HEK293 (cell line): ENCODE measurements at regions not wholly inside any gene's neighbourhood (a gene's known extent, or its start where the extent isn't known, plus 50 kb on each side); places are given as distances from the start of the nearest gene placed in this dataset.

Experiments
- CTCF ChIA-PET: fragments of 350-600 bp; formaldehyde crosslinking; extraction: SDS; loops from one replicate; lab custom pipeline; 2021; ENCODE audit warnings: antibody characterized with exemption; lab: Yijun Ruan, JAX
- POLR2A ChIA-PET: fragments of 300-600 bp; formaldehyde crosslinking; extraction: SDS; loops from one replicate; lab custom pipeline; 2020; ENCODE audit warnings: antibody characterized with exemption, inconsistent platforms; lab: Yijun Ruan, JAX
- H3K27ac ChIP-seq: fragments of 200-500 bp; sonication (Bioruptor generic); 2 replicates; pipeline ENCODE4 v1.5.1; 2014; ENCODE audit warnings: low read depth, low read length, control low read depth, inconsistent platforms; ENCODE audit errors: extremely low read depth
- H3K36me3 ChIP-seq, 2 experiments: fragments of 200-500 bp in 1 of 2; sonication (Bioruptor generic) in 1 of 2; 1 replicate in 1 of 2; 2 replicates in 1 of 2; pipeline ENCODE4 v1.5.1; 2014 to 2017; ENCODE audit warnings: inconsistent platforms in 2 of 2, low read length in 2 of 2; ENCODE audit not compliant: control insufficient read depth in 2 of 2, insufficient read depth in 1 of 2
- H3K4me1 ChIP-seq: fragments of 200-500 bp; sonication (Bioruptor generic); 2 replicates; pipeline ENCODE4 v1.5.1; 2014; ENCODE audit warnings: mild to moderate bottlenecking, low read length, inconsistent platforms; ENCODE audit not compliant: control insufficient read depth, insufficient read depth
- H3K4me3 ChIP-seq: 2 replicates; pipeline ENCODE4 v1.5.1; 2011; ENCODE audit warnings: low read depth, mild to moderate bottlenecking, control low read depth, low read length, moderate library complexity
- H3K9me3 ChIP-seq: fragments of 200-500 bp; sonication (Bioruptor generic); 2 replicates; pipeline ENCODE4 v1.5.1; 2014; ENCODE audit warnings: low read depth, low read length, inconsistent platforms; ENCODE audit not compliant: control insufficient read depth, insufficient read depth
- MEIS1 ChIP-seq: sonication (generic); formaldehyde crosslinking; IDR thresholded peaks from 2 replicates; pipeline ENCODE4 v1.8.1; 2022; ENCODE audit warnings: missing genetic modification reagents, mild to moderate bottlenecking, borderline replicate concordance
- OSR2 ChIP-seq: fragments of 450-650 bp; formaldehyde crosslinking; IDR thresholded peaks from 2 replicates; pipeline ENCODE4 v1.5.1; 2016; ENCODE audit warnings: missing biosample characterization, missing genetic modification characterization
- PRDM10 ChIP-seq: fragments of 450-650 bp; formaldehyde crosslinking; IDR thresholded peaks from 2 replicates; pipeline ENCODE4 v1.5.1; 2016; ENCODE audit warnings: missing biosample characterization, missing genetic modification characterization
- PRDM2 ChIP-seq: fragments of 450-650 bp; formaldehyde crosslinking; IDR thresholded peaks from 2 replicates; pipeline ENCODE4 v1.5.1; 2016; ENCODE audit warnings: missing biosample characterization, missing genetic modification characterization, borderline replicate concordance
- ZBTB10 ChIP-seq: fragments of 450-650 bp; formaldehyde crosslinking; IDR thresholded peaks from 2 replicates; pipeline ENCODE4 v1.5.1; 2016; ENCODE audit warnings: missing biosample characterization, missing genetic modification characterization
- ZNF114 ChIP-seq: fragments of 450-650 bp; formaldehyde crosslinking; IDR thresholded peaks from 2 replicates; pipeline ENCODE4 v1.5.0; 2017; ENCODE audit warnings: missing biosample characterization, missing genetic modification characterization
- ZNF132 ChIP-seq: fragments of 450-650 bp; formaldehyde crosslinking; IDR thresholded peaks from 2 replicates; pipeline ENCODE4 v1.5.1; 2017; ENCODE audit warnings: missing biosample characterization, missing genetic modification characterization, borderline replicate concordance
- ZNF19 ChIP-seq: fragments of 450-650 bp; formaldehyde crosslinking; IDR thresholded peaks from 2 replicates; pipeline ENCODE4; 2016; ENCODE audit warnings: missing biosample characterization, missing genetic modification characterization, low read depth
- ZNF311 ChIP-seq: fragments of 450-650 bp; formaldehyde crosslinking; IDR thresholded peaks from 2 replicates; pipeline ENCODE4 v1.5.1; 2017; ENCODE audit warnings: missing biosample characterization, missing genetic modification characterization, borderline replicate concordance
- ZNF341 ChIP-seq: fragments of 450-650 bp; formaldehyde crosslinking; IDR thresholded peaks from 2 replicates; pipeline ENCODE4; 2016; ENCODE audit warnings: low read depth, missing biosample characterization, missing genetic modification characterization
- ZNF404 ChIP-seq: fragments of 450-650 bp; formaldehyde crosslinking; IDR thresholded peaks from 2 replicates; pipeline ENCODE4 v1.5.1; 2017; ENCODE audit warnings: missing biosample characterization, missing genetic modification characterization
- ZNF645 ChIP-seq: fragments of 450-650 bp; formaldehyde crosslinking; IDR thresholded peaks from 2 replicates; pipeline ENCODE4; 2016; ENCODE audit warnings: missing biosample characterization, missing genetic modification characterization
- ZNF837 ChIP-seq: fragments of 450-650 bp; formaldehyde crosslinking; IDR thresholded peaks from 2 replicates; pipeline ENCODE4 v1.5.1; 2016; ENCODE audit warnings: missing biosample characterization, missing genetic modification characterization

GRCh38 chr20:20796766-20797440 lies 84.5 kb upstream of the RALGAPA2 start (continued):
- TF ChIP-seq PRDM2 (tag by site-specific recombination) (no peak), ZNF132 (tag by site-specific recombination) (no peak), ZNF19 (tag by site-specific recombination) (no peak), ZBTB10 (tag by site-specific recombination) (no peak), ZNF114 (tag by site-specific recombination) (no peak), ZNF404 (no peak), ZNF645 (tag by site-specific recombination) (no peak)

- no peak overlapping the region for H3K27ac ChIP-seq
- H3K9me3 ChIP-seq: no peaks in the 10 kb centered on the region
- no peaks in the 10 kb centered on the region for H3K4me1 ChIP-seq
- H3K4me3 ChIP-seq: no peak overlapping the region
- CTCF ChIA-PET: interaction anchor here (0.7 kb wide), 1 partner anchor 192 kb away, joined by 3 read pairs; no protein-coding TSS in a partner anchor
- TF ChIP-seq PRDM10 (tag by site-specific recombination) (no peak), MEIS1 (CRISPR knock-in tag) (no peak), OSR2 (no peak), ZNF837 (tag by site-specific recombination) (no peak), ZNF311 (tag by site-specific recombination) (no peak), ZNF341 (tag by site-specific recombination) (no peak)
- TF ChIP-seq, all 188 proteins: peak for 0
- H3K36me3 ChIP-seq: no peaks in the 10 kb centered on the region
- POLR2A ChIA-PET: no interaction called here
Measured at GRCh38 chr20:20795721-20796120, 83.3 kb upstream of the RALGAPA2 start.
